Mesenchymal stem cell (in vitro differentiated cells and primary cell): ENCODE measurements at regions not wholly inside any gene's neighbourhood (a gene's known extent, or its start where the extent isn't known, plus 50 kb on each side); places are given as distances from the start of the nearest gene placed in this dataset.
A peak's percentile ranks its signal among the peaks of the same experiment; 100 is the strongest.

ENCODE experiments used
- DNase-seq: peaks from one replicate; pipeline ENCODE4 v3.0.0-alpha.2; 2013
- H2AFZ ChIP-seq: one replicate; pipeline ENCODE4 v1.6.1; 2013; ENCODE audit warnings: low read depth, mild to moderate bottlenecking, control low read depth, inconsistent platforms, low read length, moderate library complexity
- H2AK5ac ChIP-seq: 2 replicates; pipeline ENCODE4 v1.6.1; 2013; ENCODE audit warnings: low read length, moderate library complexity, mild to moderate bottlenecking, inconsistent platforms; ENCODE audit not compliant: severe bottlenecking
- H2BK120ac ChIP-seq: one replicate; pipeline ENCODE4 v1.6.1; 2013; ENCODE audit warnings: low read depth, mild to moderate bottlenecking, inconsistent platforms, low read length, moderate library complexity
- H2BK12ac ChIP-seq, 2 experiments: one replicate each; pipeline ENCODE4 v1.6.1; 2013; ENCODE audit warnings: inconsistent platforms in 2 of 2, low read length in 2 of 2, mild to moderate bottlenecking in 2 of 2, moderate library complexity in 2 of 2, control low read depth in 1 of 2
- H2BK15ac ChIP-seq: one replicate; pipeline ENCODE4 v1.6.1; 2013; ENCODE audit warnings: mild to moderate bottlenecking, low read depth, inconsistent platforms; ENCODE audit not compliant: poor library complexity, severe bottlenecking
- H2BK5ac ChIP-seq: 2 replicates; pipeline ENCODE4 v1.6.1; 2013; ENCODE audit warnings: low read depth, mild to moderate bottlenecking, low read length, control low read depth, inconsistent platforms; ENCODE audit not compliant: poor library complexity, severe bottlenecking
- H3K14ac ChIP-seq, 2 experiments: one replicate each; pipeline ENCODE4 v1.6.1; 2013; ENCODE audit warnings: inconsistent platforms in 2 of 2, low read length in 2 of 2, control low read depth in 1 of 2, mild to moderate bottlenecking in 1 of 2, moderate library complexity in 1 of 2
- H3K18ac ChIP-seq, 2 experiments: one replicate each; pipeline ENCODE4 v1.6.1; 2013; ENCODE audit warnings: inconsistent platforms in 2 of 2, low read length in 2 of 2, control low read depth in 1 of 2, low read depth in 1 of 2, mild to moderate bottlenecking in 1 of 2
- H3K23ac ChIP-seq, 2 experiments: one replicate each; pipeline ENCODE4 v1.6.1; 2013; ENCODE audit warnings: inconsistent platforms in 2 of 2, low read length in 2 of 2, mild to moderate bottlenecking in 2 of 2, moderate library complexity in 2 of 2, control low read depth in 1 of 2
- H3K27ac ChIP-seq: 2 replicates; pipeline ENCODE4 v1.5.1; 2013; ENCODE audit warnings: mild to moderate bottlenecking, moderate library complexity, low read length, control low read depth, inconsistent platforms; ENCODE audit not compliant: poor library complexity, severe bottlenecking
- H3K27me3 ChIP-seq, 2 experiments: 2 replicates each; pipeline versions ENCODE4 v1.6.1 to v1.7.0; 2013; ENCODE audit warnings: low read length in 2 of 2, mild to moderate bottlenecking in 2 of 2, moderate library complexity in 2 of 2, control low read depth in 1 of 2, inconsistent platforms in 1 of 2; ENCODE audit not compliant: control insufficient read depth in 1 of 2, insufficient read depth in 1 of 2
- H3K36me3 ChIP-seq, 2 experiments: 2 replicates each; pipeline versions ENCODE4 v1.6.1 to v1.7.0; 2013; ENCODE audit warnings: low read length in 2 of 2, control low read depth in 1 of 2, inconsistent platforms in 1 of 2, low read depth in 1 of 2, mild to moderate bottlenecking in 1 of 2; ENCODE audit not compliant: insufficient read depth in 2 of 2, control insufficient read depth in 1 of 2
- H3K4ac ChIP-seq, 2 experiments: one replicate each; pipeline ENCODE4 v1.6.1; 2013; ENCODE audit warnings: inconsistent platforms in 2 of 2, low read length in 2 of 2, mild to moderate bottlenecking in 2 of 2, moderate library complexity in 2 of 2, control low read depth in 1 of 2, low read depth in 1 of 2
- H3K4me1 ChIP-seq: 2 replicates; pipeline ENCODE4 v1.6.1; 2013; ENCODE audit warnings: low read depth, low read length, control low read depth; ENCODE audit not compliant: control insufficient read depth, insufficient read depth
- H3K4me2 ChIP-seq: 2 replicates; pipeline ENCODE4 v1.6.1; 2013; ENCODE audit warnings: low read length, mild to moderate bottlenecking, inconsistent platforms; ENCODE audit not compliant: poor library complexity, severe bottlenecking
- H3K4me3 ChIP-seq, 2 experiments: 2 replicates each; pipeline versions ENCODE4 v1.5.1 to v1.7.0; 2013; ENCODE audit warnings: low read length in 2 of 2, mild to moderate bottlenecking in 2 of 2, control low read depth in 1 of 2, low read depth in 1 of 2; ENCODE audit not compliant: insufficient read depth in 1 of 2
- H3K79me1 ChIP-seq: replicated peaks from 2 replicates; pipeline ENCODE4 v1.6.1; 2013; ENCODE audit warnings: mild to moderate bottlenecking, control low read depth, low read length, inconsistent platforms; ENCODE audit not compliant: poor library complexity, severe bottlenecking
- H3K9ac ChIP-seq: 2 replicates; pipeline ENCODE4 v1.7.0; 2013; ENCODE audit warnings: mild to moderate bottlenecking, low read length, moderate library complexity
- H3K9me3 ChIP-seq: 2 replicates; pipeline ENCODE4 v1.7.0; 2013; ENCODE audit warnings: mild to moderate bottlenecking, low read length; ENCODE audit not compliant: control insufficient read depth
- H4K8ac ChIP-seq: one replicate; pipeline ENCODE4 v1.6.1; 2013; ENCODE audit warnings: inconsistent platforms, mild to moderate bottlenecking, low read length, moderate library complexity
- H4K91ac ChIP-seq: one replicate; pipeline ENCODE4 v1.6.1; 2013; ENCODE audit warnings: mild to moderate bottlenecking, low read length, inconsistent platforms
- WGBS: methylation state at CpG from one replicate; pipeline ENCODE4 v1.1.7; 2013; ENCODE audit warnings: mixed read lengths; 5-methylcytosine and 5-hydroxymethylcytosine counted together

DNA sequence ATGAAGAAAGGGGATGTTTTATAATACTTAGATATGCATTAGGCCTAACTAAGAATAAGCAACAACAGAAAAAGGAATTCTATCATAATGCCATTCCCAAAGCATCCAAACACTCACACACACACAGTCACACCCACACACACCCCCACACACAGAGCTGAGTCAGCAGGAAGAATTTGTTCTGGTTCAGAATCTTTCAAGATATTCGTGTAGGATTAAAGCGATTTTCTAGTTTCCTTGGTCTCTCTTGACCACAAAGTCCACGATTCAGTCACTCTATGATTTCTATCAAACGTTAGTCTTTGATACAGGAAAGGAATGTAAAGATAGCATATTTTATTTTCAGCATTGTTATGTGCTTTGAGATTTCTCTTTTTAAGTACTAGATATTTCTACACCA is 382.6 kb upstream of the DCN start:
- H3K14ac ChIP-seq: no peak overlapping the region
- H2BK120ac ChIP-seq: no peak overlapping the region
- H2AK5ac ChIP-seq: no peak overlapping the region
- H3K27ac ChIP-seq: no peak overlapping the region
- H3K18ac ChIP-seq: no peak overlapping the region
- 97% methylated on average over 3 of the region's 4 CpGs for WGBS
- H4K8ac ChIP-seq: no peak overlapping the region
- H2BK15ac ChIP-seq: no peak overlapping the region
- H3K4me2 ChIP-seq: no peak overlapping the region
- no peaks in the 10 kb centered on the region for H3K27me3 ChIP-seq
- no peak overlapping the region for H4K91ac ChIP-seq
- no peak overlapping the region for H3K23ac ChIP-seq
- no peak overlapping the region for H3K4me3 ChIP-seq
- no peak overlapping the region for H2BK5ac ChIP-seq
- no peak overlapping the region for H3K4ac ChIP-seq
- H3K36me3 ChIP-seq: no peaks in the 10 kb centered on the region
- H3K9me3 ChIP-seq: no peaks in the 10 kb centered on the region
- no peak overlapping the region for H3K9ac ChIP-seq
- H3K79me1 ChIP-seq: no peaks in the 10 kb centered on the region
- H3K4me1 ChIP-seq: no peaks in the 10 kb centered on the region
- no peak overlapping the region for H2AFZ ChIP-seq
- no peak overlapping the region for H2BK12ac ChIP-seq
- no peak for DNase-seq

DNA sequence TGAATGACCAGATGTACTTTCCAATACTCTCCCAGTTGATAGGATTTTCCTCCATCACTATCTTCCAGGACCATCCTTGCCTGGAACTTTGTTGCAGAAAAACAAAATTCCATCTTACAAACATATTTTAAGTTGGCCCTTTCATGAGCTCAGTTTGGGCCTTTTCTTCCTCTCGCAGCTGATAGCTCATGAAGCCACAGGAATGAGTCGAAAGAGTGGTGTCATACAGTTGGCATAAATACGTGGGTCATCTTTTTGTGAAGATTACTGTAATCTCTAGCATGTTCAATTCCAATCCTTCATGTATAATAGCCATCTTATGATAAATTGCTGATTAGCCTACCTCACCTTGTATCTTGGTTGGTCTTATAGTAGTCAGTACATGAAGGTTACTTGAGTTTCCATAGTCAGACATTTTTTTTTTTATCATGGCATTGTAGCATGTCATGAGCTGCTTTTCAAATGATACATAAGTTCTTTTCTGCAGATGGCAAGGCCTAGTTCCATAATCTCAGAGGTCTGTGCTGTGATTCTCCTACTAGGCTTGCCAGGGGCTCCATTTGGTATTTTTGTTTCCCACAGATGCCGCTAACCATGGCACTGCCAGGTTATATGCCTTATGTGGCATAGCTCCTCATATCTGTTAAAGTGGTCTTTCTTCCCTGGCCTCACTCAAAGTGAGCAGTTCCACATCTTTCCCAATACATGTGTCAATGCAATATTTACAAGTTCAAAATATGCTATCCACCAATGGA is 380.6 kb upstream of the DCN start:
- Histone ChIP-seq H3K23ac (no peak overlapping the region), H3K4me1 (no peaks in the 10 kb centered on the region), H2BK5ac (no peak overlapping the region), H3K9me3 (no peaks in the 10 kb centered on the region), H3K27ac (no peak overlapping the region), H2BK120ac (no peak overlapping the region), H3K4ac (no peak overlapping the region), H4K8ac (no peak overlapping the region), H3K4me3 (peak overlapping the region in 1 of 2 experiments; percentile 40), H3K79me1 (no peaks in the 10 kb centered on the region), H3K14ac (no peak overlapping the region), H3K4me2 (no peak overlapping the region), H2AK5ac (no peak overlapping the region), H3K36me3 (no peaks in the 10 kb centered on the region), H2AFZ (no peak overlapping the region), H2BK12ac (no peak overlapping the region), H4K91ac (no peak overlapping the region), H3K18ac (no peak overlapping the region), H3K27me3 (no peaks in the 10 kb centered on the region), H3K9ac (peak overlapping the region; percentile 22), H2BK15ac (no peak overlapping the region)
- 100% methylated on average over 1 of the region's 4 CpGs for WGBS
- DNase-seq: no peak

- Histone ChIP-seq H3K27me3 (no peaks in the 10 kb centered on the region), H3K9me3 (no peaks in the 10 kb centered on the region), H2BK15ac (no peak overlapping the region), H3K14ac (no peak overlapping the region), H3K79me1 (no peaks in the 10 kb centered on the region), H3K4ac (no peak overlapping the region), H3K4me1 (no peaks in the 10 kb centered on the region), H4K8ac (peak overlapping the region; percentile 55), H2AK5ac (no peak overlapping the region), H3K4me3 (peak overlapping the region in 1 of 2 experiments; percentile 40), H2AFZ (no peak overlapping the region), H2BK12ac (no peak overlapping the region), H2BK120ac (no peak overlapping the region), H3K4me2 (no peak overlapping the region), H2BK5ac (no peak overlapping the region), H3K27ac (no peak overlapping the region), H3K9ac (peak overlapping the region; percentile 22), H3K18ac (no peak overlapping the region), H4K91ac (no peak overlapping the region), H3K23ac (no peak overlapping the region), H3K36me3 (no peaks in the 10 kb centered on the region)
- no CpG with 5 or more reads among the region's 1 CpG for WGBS
- DNase-seq: peak; percentile 21
Observed at GRCh38 chr12:91562476-91562875, 379.9 kb upstream of the DCN start.

GRCh38 chr12:91561958-91562325 is 379.3 kb upstream of the DCN start:
- Histone ChIP-seq H2BK12ac (no peak overlapping the region), H2AK5ac (no peak overlapping the region), H3K4me2 (no peak overlapping the region), H2BK120ac (no peak overlapping the region), H3K14ac (no peak overlapping the region), H3K27me3 (no peaks in the 10 kb centered on the region), H3K4me1 (no peaks in the 10 kb centered on the region), H3K23ac (no peak overlapping the region), H3K9ac (peak overlapping the region; percentile 22), H3K79me1 (no peaks in the 10 kb centered on the region), H3K4me3 (peak overlapping the region in 1 of 2 experiments; percentile 40), H4K8ac (no peak overlapping the region), H2BK5ac (no peak overlapping the region), H2AFZ (no peak overlapping the region), H3K36me3 (no peaks in the 10 kb centered on the region), H4K91ac (no peak overlapping the region), H3K9me3 (no peaks in the 10 kb centered on the region), H3K4ac (no peak overlapping the region), H3K18ac (no peak overlapping the region), H3K27ac (no peak overlapping the region), H2BK15ac (no peak overlapping the region)
- DNase-seq: no peak
- 43% methylated on average over 1 of the region's 2 CpGs for WGBS
